H1 (cell line): ENCODE measurements at regions not wholly inside any gene's neighbourhood (a gene's known extent, or its start where the extent isn't known, plus 50 kb on each side); places are given as distances from the start of the nearest gene placed in this dataset.

ENCODE experiments used
- CTCF ChIA-PET: fragments of 300-600 bp; sonication (Branson Sonifier 250); formaldehyde crosslinking; loops from one replicate; lab custom pipeline; 2021; ENCODE audit not compliant: partially characterized antibody; lab: Charles Lee
- POLR2A ChIA-PET: fragments of 300-600 bp; sonication (Branson Sonifier 250); formaldehyde crosslinking; loops from one replicate; lab custom pipeline; 2021; ENCODE audit warnings: inconsistent platforms; ENCODE audit not compliant: partially characterized antibody; lab: Charles Lee
- DNase-seq, 2 experiments: peaks; one replicate each; pipeline versions ENCODE4 v3.0.0 to v3.0.0-alpha.2; 2010 to 2022; ENCODE audit warnings: low spot score in 2 of 2, low read depth in 1 of 2, mixed read lengths in 1 of 2
- FAIRE-seq: peaks from 2 replicates; lab custom pipeline; 2011; peaks lifted over from hg19 to GRCh38; lab: Jason Lieb, UNC
- H2AFZ ChIP-seq: 2 replicates; pipeline ENCODE4 v1.8.1; 2012; ENCODE audit warnings: low read length, inconsistent platforms
- H2AK5ac ChIP-seq: 2 replicates; pipeline ENCODE4 v1.6.1; 2013; ENCODE audit warnings: low read depth, low read length
- H2BK120ac ChIP-seq: replicated peaks from 2 replicates; pipeline ENCODE3; 2013; ENCODE audit warnings: low read depth, low read length, inconsistent platforms
- H2BK12ac ChIP-seq: 2 replicates; pipeline ENCODE4 v1.6.1; 2013; ENCODE audit warnings: low read depth, low read length
- H2BK15ac ChIP-seq: 2 replicates; pipeline ENCODE4 v1.6.1; 2013; ENCODE audit warnings: low read length
- H2BK20ac ChIP-seq: 2 replicates; pipeline ENCODE4 v1.6.1; 2013; ENCODE audit warnings: low read length
- H2BK5ac ChIP-seq: 2 replicates; pipeline ENCODE4 v1.6.1; 2013; ENCODE audit warnings: low read depth, low read length
- H3K14ac ChIP-seq: 2 replicates; pipeline ENCODE4 v1.6.1; 2013; ENCODE audit warnings: inconsistent platforms; ENCODE audit not compliant: insufficient read length
- H3K18ac ChIP-seq: 2 replicates; pipeline ENCODE4 v1.6.1; 2013; ENCODE audit warnings: low read length; ENCODE audit errors: extremely low read depth
- H3K23ac ChIP-seq: 2 replicates; pipeline ENCODE4 v1.6.1; 2013; ENCODE audit warnings: inconsistent platforms; ENCODE audit not compliant: insufficient read length
- H3K23me2 ChIP-seq: 2 replicates; pipeline ENCODE4 v1.6.1; 2013; ENCODE audit warnings: low read depth, low read length
- H3K27ac ChIP-seq: 2 replicates; pipeline ENCODE4 v1.6.1; 2011; ENCODE audit warnings: low read depth, low read length, inconsistent platforms
- H3K27me3 ChIP-seq, 4 experiments: replicated peaks in 1 of 4; 1 replicate in 1 of 4; 2 replicates in 3 of 4; pipeline versions ENCODE4 v1.6.1 to v1.8.1; 2011 to 2013; ENCODE audit warnings: low read length in 3 of 4, mild to moderate bottlenecking in 3 of 4, inconsistent platforms in 2 of 4, mixed read lengths in 2 of 4, moderate library complexity in 1 of 4; ENCODE audit not compliant: control insufficient read depth in 3 of 4, insufficient read depth in 3 of 4; ENCODE audit errors: extremely low read depth in 1 of 4
- H3K36me3 ChIP-seq, 4 experiments: 2 replicates each; pipeline versions ENCODE4 v1.6.1 to v1.8.1; 2011 to 2013; ENCODE audit warnings: mild to moderate bottlenecking in 4 of 4, low read length in 3 of 4, moderate library complexity in 2 of 4, control low read depth in 1 of 4, inconsistent platforms in 1 of 4; ENCODE audit not compliant: insufficient read depth in 4 of 4, control insufficient read depth in 2 of 4
- H3K4ac ChIP-seq: replicated peaks from 2 replicates; pipeline ENCODE3; 2013; ENCODE audit warnings: low read length, low read depth, mixed read lengths, inconsistent platforms; ENCODE audit not compliant: insufficient read length
- H3K4me1 ChIP-seq, 4 experiments: replicated peaks in 1 of 4; 1 replicate in 1 of 4; 2 replicates in 3 of 4; pipeline versions ENCODE4 v1.6.1 to v1.8.1; 2011 to 2013; ENCODE audit warnings: low read length in 3 of 4, inconsistent platforms in 2 of 4, mixed read lengths in 1 of 4; ENCODE audit not compliant: insufficient read depth in 4 of 4, control insufficient read depth in 3 of 4
- H3K4me2 ChIP-seq, 2 experiments: 2 replicates each; pipeline versions ENCODE4 v1.6.1 to v1.8.1; 2011 to 2013; ENCODE audit warnings: low read depth in 2 of 2, low read length in 2 of 2, control low read depth in 1 of 2, inconsistent platforms in 1 of 2, mild to moderate bottlenecking in 1 of 2; ENCODE audit not compliant: insufficient read depth in 1 of 2
- H3K4me3 ChIP-seq, 4 experiments: fragments of 200-600, 300-600 bp in 1 of 4; sonication (generic), shearing (Covaris generic), sonication (Bioruptor Twin) in 1 of 4; 2 replicates each; pipeline versions ENCODE4 v1.5.1 to v1.8.1; 2011 to 2016; ENCODE audit warnings: low read length in 4 of 4, low read depth in 3 of 4, control low read depth in 2 of 4, inconsistent platforms in 2 of 4, mild to moderate bottlenecking in 2 of 4, mixed read lengths in 1 of 4, moderate library complexity in 1 of 4; ENCODE audit not compliant: insufficient read depth in 2 of 4; ENCODE audit errors: extremely low read depth in 1 of 4
- H3K56ac ChIP-seq: replicated peaks from 2 replicates; pipeline ENCODE3; 2013; ENCODE audit warnings: low read depth, mild to moderate bottlenecking, mixed read lengths, low read length, inconsistent platforms; ENCODE audit not compliant: insufficient read length
- H3K79me1 ChIP-seq: 2 replicates; pipeline ENCODE4 v1.6.1; 2013; ENCODE audit warnings: low read depth, low read length, control low read depth
- H3K79me2 ChIP-seq, 2 experiments: 2 replicates each; pipeline versions ENCODE4 v1.6.1 to v1.8.1; 2012 to 2013; ENCODE audit warnings: low read length in 2 of 2, mild to moderate bottlenecking in 2 of 2, inconsistent platforms in 1 of 2; ENCODE audit not compliant: insufficient read depth in 2 of 2, control insufficient read depth in 1 of 2
- H3K9ac ChIP-seq, 4 experiments: replicated peaks in 1 of 4; 1 replicate in 1 of 4; 2 replicates in 3 of 4; pipeline versions ENCODE4 v1.6.1 to v1.8.1; 2011 to 2013; ENCODE audit warnings: low read depth in 3 of 4, low read length in 3 of 4, control low read depth in 2 of 4, mild to moderate bottlenecking in 2 of 4, moderate library complexity in 2 of 4, inconsistent platforms in 1 of 4; ENCODE audit errors: extremely low read depth in 1 of 4
- H3K9me3 ChIP-seq, 2 experiments: 2 replicates each; pipeline versions ENCODE4 v1.6.1 to v1.8.1; 2012 to 2013; ENCODE audit warnings: mild to moderate bottlenecking in 2 of 2, moderate library complexity in 2 of 2, control low read depth in 1 of 2, inconsistent platforms in 1 of 2, low read depth in 1 of 2, low read length in 1 of 2, mixed read lengths in 1 of 2; ENCODE audit not compliant: insufficient read depth in 2 of 2
- H4K20me1 ChIP-seq, 2 experiments: replicated peaks in 1 of 2; 2 replicates each; pipeline versions ENCODE3 to v1.8.1; 2011 to 2013; ENCODE audit warnings: inconsistent platforms in 2 of 2, low read length in 2 of 2, mild to moderate bottlenecking in 1 of 2; ENCODE audit not compliant: insufficient read depth in 2 of 2, control insufficient read depth in 1 of 2
- H4K5ac ChIP-seq: 2 replicates; pipeline ENCODE4 v1.6.1; 2013; ENCODE audit warnings: low read length, low read depth, mixed read lengths, inconsistent platforms; ENCODE audit not compliant: insufficient read length
- H4K8ac ChIP-seq: 2 replicates; pipeline ENCODE4 v1.8.0; 2013; ENCODE audit warnings: mild to moderate bottlenecking, moderate library complexity, low read length, inconsistent platforms; ENCODE audit not compliant: insufficient read depth; ENCODE audit errors: extremely low read depth
- H4K91ac ChIP-seq: replicated peaks from 2 replicates; pipeline ENCODE3; 2013; ENCODE audit warnings: low read length, mixed read lengths, inconsistent platforms; ENCODE audit not compliant: insufficient read length
- BACH1 ChIP-seq: IDR thresholded peaks from 2 replicates; pipeline ENCODE4 v1.6.1; 2012; ENCODE audit warnings: low read length, improper control_type of control experiment
- BRCA1 ChIP-seq: IDR thresholded peaks from 2 replicates; pipeline ENCODE4 v1.6.1; 2012; ENCODE audit warnings: low read depth, low read length, improper control_type of control experiment
- CBX5 ChIP-seq: fragments of 300-800, 300-1000 bp; sonication (generic); IDR thresholded peaks from 2 replicates; pipeline ENCODE4 v1.7.1; 2016; ENCODE audit warnings: antibody characterized with exemption, low read length, low read depth
- CBX8 ChIP-seq: fragments of 300-800, 300-1000 bp; sonication (generic); IDR thresholded peaks from 2 replicates; pipeline ENCODE4 v1.7.1; 2016; ENCODE audit warnings: low read depth, low read length, borderline replicate concordance
- EZH2 ChIP-seq: fragments of 200-600 bp; sonication (generic); IDR thresholded peaks from 2 replicates; pipeline ENCODE4 v1.7.1; 2012; ENCODE audit warnings: low read depth, mild to moderate bottlenecking, moderate library complexity, low read length, inconsistent platforms; ENCODE audit not compliant: severe bottlenecking
- NRF1 ChIP-seq: IDR thresholded peaks from 2 replicates; pipeline ENCODE4 v1.6.1; 2011; ENCODE audit warnings: mild to moderate bottlenecking, low read depth, low read length, improper control_type of control experiment
- POU5F1 ChIP-seq: IDR thresholded peaks from 2 replicates; pipeline ENCODE4 v1.6.1; 2011; ENCODE audit warnings: low read depth, mild to moderate bottlenecking, low read length, moderate library complexity
- RAD21 ChIP-seq, 2 experiments: IDR thresholded peaks in 1 of 2; conservative IDR thresholded peaks in 1 of 2; 2 replicates each; pipeline ENCODE4 v1.6.1; 2011; ENCODE audit warnings: low read depth in 2 of 2, low read length in 2 of 2, improper control_type of control experiment in 1 of 2, inconsistent platforms in 1 of 2, mild to moderate bottlenecking in 1 of 2, moderate library complexity in 1 of 2
- RNF2 ChIP-seq: fragments of 200-900, 300-1000 bp; sonication (generic); IDR thresholded peaks from 2 replicates; pipeline ENCODE4 v1.7.1; 2016; ENCODE audit warnings: borderline replicate concordance, low read depth, mild to moderate bottlenecking, antibody characterized with exemption, low read length; ENCODE audit not compliant: poor library complexity, severe bottlenecking; ENCODE audit errors: missing control alignments
- SP1 ChIP-seq: IDR thresholded peaks from 2 replicates; pipeline ENCODE4 v1.6.1; 2011; ENCODE audit warnings: low read depth, low read length
- SP4 ChIP-seq: IDR thresholded peaks from 2 replicates; pipeline ENCODE4 v1.6.1; 2012; ENCODE audit warnings: low read length, inconsistent platforms
- TEAD4 ChIP-seq: IDR thresholded peaks from 2 replicates; pipeline ENCODE4 v1.6.1; 2012; ENCODE audit warnings: low read depth, low read length, inconsistent platforms, mixed read lengths
- USF2 ChIP-seq: IDR thresholded peaks from 2 replicates; pipeline ENCODE4 v1.6.1; 2011; ENCODE audit warnings: low read length, improper control_type of control experiment
- WGBS, 2 experiments: shearing (Covaris generic) in 1 of 2; methylation state at CpG; one replicate each; pipeline versions ENCODE4 v1.1.6 to v1.1.7; 2013 to 2015; ENCODE audit warnings: low lambda C conversion rate in 2 of 2, mixed read lengths in 2 of 2, inconsistent platforms in 1 of 2, low coverage in 1 of 2, missing lambda C conversion rate in 1 of 2; ENCODE audit not compliant: insufficient replicate concordance in 2 of 2, insufficient coverage in 1 of 2, insufficient read length in 1 of 2; ENCODE audit errors: extremely low coverage in 1 of 2, missing lambda C conversion rate in 1 of 2; 5-methylcytosine and 5-hydroxymethylcytosine counted together

- TF ChIP-seq POU5F1 (no peak), EZH2 (no peak), RAD21 (IDR thresholded peaks at IDR 0.05 in 1 of 2, conservative IDR thresholded peaks at IDR 0.05 in 1 of 2; ENCODE audit: low read depth in 2 of 2, low read length in 2 of 2) (no peak), CBX5 (no peak), RNF2 (no peak), SP1 (no peak), USF2 (no peak), TEAD4 (no peak), SP4 (no peak), NRF1 (no peak), BRCA1 (no peak), BACH1 (no peak), CBX8 (no peak)
- H4K8ac ChIP-seq, result no peak overlapping the region
- no peak for DNase-seq
- H2BK15ac ChIP-seq, result no peak overlapping the region
- no peak overlapping the region for H3K14ac ChIP-seq
- H2BK120ac ChIP-seq, result no peak overlapping the region
- no peak overlapping the region for H3K27ac ChIP-seq
- no peak overlapping the region for H2AK5ac ChIP-seq
- ChIA-PET POLR2A (no interaction called here), CTCF (no interaction called here)
- H2AFZ ChIP-seq, result no peak overlapping the region
- H3K4ac ChIP-seq, result no peak overlapping the region
- H3K27me3 ChIP-seq, result no peaks in the 10 kb centered on the region
- no peak overlapping the region for H3K4me3 ChIP-seq
- H3K9me3 ChIP-seq, result no peaks in the 10 kb centered on the region
- no peaks in the 10 kb centered on the region for H4K20me1 ChIP-seq
- no peak overlapping the region for H4K91ac ChIP-seq
- no peaks in the 10 kb centered on the region for H3K23me2 ChIP-seq
- H3K23ac ChIP-seq, result no peak overlapping the region
- H4K5ac ChIP-seq, result no peak overlapping the region
- WGBS, 2 experiments, result 77% methylated on average over 1 of the region's 1 CpG; no CpG with 5 or more reads in 1 of the 2 experiments
- H3K4me2 ChIP-seq, result no peak overlapping the region
- no peak for FAIRE-seq
- H3K18ac ChIP-seq, result no peak overlapping the region
- H3K9ac ChIP-seq, result no peak overlapping the region
- H3K4me1 ChIP-seq, result no peaks in the 10 kb centered on the region
- H2BK12ac ChIP-seq, result no peak overlapping the region
- no peak overlapping the region for H3K56ac ChIP-seq
- H3K36me3 ChIP-seq, result no peaks in the 10 kb centered on the region
- H3K79me1 ChIP-seq, result no peaks in the 10 kb centered on the region
- H2BK5ac ChIP-seq, result no peak overlapping the region
- H2BK20ac ChIP-seq, result no peak overlapping the region
- no peaks in the 10 kb centered on the region for H3K79me2 ChIP-seq
Measured at GRCh38 chr9:75695921-75696320, 194.6 kb upstream of the PCSK5 start.
